Activated CD8-positive, alpha-beta memory T cell treated with anti-CD3 and anti-CD28 coated beads for 48 hours (primary cell): ENCODE measurements at regions not wholly inside any gene's neighbourhood (a gene's known extent, or its start where the extent isn't known, plus 50 kb on each side); places are given as distances from the start of the nearest gene placed in this dataset.
A peak's percentile ranks its signal among the peaks of the same experiment; 100 is the strongest.
"Not testable (repeated sequence)": the region's sequence is repeated elsewhere in the genome, so short reads cannot be mapped to it uniquely, and the experiment has no call there.

Experiments used
- DNase-seq, 3 experiments: peaks; one replicate each; pipeline ENCODE4 v3.0.0-alpha.2; 2020; ENCODE audit warnings: low read depth in 2 of 3, low spot score in 2 of 3

DNA sequence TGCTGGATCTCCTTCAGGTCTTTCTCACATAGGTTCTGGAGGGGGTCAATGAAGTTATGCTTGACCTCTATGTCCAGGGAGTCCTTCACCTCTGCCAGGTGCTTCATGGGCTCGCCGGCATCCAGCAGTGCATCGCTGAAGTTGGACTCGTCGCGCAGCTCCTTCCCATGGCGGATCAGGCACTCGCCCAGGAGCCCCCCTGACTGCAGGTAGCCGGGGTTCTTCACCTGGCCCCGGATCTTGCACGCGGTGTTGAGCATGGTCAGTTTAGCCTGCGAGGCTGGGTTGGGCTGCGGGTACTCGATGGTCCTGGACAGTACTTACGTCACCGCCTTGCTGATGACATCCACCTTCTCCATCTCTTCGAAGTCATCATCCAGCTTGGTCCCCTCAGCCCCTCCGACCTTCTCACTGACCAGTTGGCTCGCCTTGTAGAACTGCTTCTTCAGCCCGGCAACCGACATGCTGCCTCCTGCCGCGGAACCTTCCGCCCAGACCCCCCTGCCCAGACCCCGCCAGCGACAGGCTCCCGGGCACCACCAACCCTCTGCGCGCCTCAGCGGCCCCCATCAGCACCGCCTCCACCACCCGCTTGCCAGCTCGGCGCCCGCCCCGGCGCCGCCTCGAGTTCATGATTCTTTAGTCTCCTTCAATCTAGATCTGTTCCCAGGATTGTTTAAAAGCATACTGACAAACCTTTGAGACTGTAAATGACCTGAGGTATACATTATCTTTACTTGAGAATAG lies 99.8 kb downstream of the KPNA2 start:
- no peak for DNase-seq

DNA sequence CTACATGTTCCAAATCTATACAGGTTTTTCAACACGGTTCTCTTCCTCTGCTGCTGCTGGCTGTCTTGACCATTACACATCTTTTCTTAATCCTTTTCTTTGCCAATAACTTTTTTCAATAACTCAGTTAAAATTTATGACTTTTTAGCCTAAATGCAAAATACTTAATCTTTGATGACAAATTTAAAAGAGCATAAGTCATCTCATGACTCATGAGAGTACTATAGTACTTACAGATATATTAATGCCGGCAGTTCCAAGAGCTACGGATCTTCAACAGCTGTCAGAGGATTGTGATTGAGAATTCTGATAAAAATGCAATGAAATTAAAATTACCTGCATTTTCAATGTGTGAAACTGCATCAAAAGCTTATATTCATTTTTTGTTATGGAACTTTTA lies 105.5 kb downstream of the KPNA2 start:
- DNase-seq = no peak

DNA sequence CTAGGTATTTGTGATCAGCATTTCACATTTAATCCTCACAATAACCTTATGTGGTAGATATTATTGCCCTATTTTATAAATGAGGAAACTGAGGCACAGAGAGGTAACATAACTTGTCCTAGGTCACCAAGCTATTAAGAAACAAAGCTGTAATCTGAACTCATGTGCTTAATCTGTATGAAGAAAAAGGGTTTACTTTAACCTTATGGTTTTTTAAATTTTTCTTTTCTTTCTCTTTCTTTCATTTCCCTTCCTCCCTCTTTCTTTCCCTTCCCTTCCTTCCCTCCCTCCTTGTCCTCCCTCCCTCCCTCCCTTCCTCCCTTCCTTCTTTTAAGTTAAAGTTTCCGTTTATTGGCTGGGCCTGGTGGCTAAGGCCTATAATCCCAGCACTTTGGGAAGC lies 105.2 kb upstream of the AMZ2 start:
- no peak for DNase-seq

DNA sequence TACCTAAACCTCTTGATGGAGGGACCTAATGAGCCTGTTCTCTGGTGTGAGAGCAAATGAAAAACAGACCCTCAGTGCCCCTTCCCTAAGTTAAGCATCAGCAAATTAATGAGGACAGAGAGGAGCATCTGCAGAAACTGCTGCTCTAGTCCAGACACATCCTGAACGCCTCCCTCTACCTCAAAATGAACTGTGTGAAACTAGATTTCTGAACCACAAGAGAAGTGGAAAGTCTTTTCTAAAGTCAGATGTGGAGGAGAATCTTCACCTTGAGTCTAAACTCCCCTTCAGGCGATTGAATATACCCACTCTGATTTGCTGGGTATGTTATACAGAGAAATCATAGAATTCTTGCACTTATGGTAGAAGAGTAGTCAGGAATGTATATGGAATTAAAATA lies 104.4 kb upstream of the AMZ2 start:
- no peak for DNase-seq

DNA sequence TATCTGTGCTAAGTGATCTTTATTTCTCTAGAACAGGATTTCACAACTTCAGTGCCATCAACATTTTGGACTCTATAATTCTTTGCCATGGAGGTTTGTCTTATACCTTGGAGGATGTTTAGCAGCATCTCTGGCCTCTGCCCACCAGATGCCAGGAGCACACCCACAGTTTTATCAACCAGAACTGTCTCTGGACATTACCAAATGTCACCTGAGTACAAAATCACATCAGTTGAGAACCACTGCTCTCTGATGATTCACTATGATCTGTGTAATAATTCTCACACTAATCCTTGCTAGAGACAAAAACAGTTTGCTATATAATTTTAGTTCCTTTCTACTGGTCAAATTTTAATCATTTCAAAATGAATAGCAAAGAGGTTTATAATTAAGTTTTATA lies 102.8 kb upstream of the AMZ2 start:
- DNase-seq = no peak

DNA sequence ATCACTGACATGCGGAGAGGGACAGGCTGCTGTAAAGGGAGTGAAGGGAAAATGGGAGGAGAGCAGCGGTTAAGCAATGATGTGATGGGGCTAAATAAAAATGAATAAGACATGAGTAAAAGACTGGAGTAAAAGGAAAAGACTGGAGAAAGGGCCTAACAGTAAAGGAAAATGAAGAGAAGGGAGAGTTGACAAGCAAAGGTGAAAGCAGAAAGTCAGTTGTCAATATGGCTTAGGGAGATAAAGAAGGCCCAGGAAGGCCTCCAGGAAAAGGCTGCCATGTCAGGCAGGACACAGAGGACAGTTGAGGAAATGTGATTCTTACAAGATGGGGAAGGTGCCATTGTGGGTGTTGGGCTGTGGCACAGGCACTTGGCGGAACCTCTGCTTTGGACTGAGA lies 98.9 kb upstream of the AMZ2 start:
- DNase-seq = no peak

DNA sequence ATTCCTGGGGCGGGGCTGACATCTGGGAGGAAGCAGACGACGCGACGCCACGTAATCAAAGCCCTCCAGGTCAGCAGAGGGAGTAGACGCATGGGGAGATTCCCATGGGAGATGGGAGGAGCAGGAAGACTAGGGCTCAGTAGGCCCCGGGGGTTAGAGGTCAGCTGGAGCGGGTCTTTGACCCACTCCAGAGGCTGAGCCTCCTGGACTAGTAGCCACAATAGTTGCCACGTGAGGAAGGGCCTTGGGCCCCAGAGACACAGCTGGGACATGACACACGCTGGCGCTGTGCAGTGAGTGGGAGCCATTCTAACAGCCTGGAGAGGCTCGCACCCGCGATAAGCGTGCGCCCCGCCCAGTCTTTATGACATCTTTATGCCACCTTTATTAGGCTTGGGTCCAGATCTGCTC lies 95.7 kb upstream of the AMZ2 start:
- DNase-seq = no peak

DNA sequence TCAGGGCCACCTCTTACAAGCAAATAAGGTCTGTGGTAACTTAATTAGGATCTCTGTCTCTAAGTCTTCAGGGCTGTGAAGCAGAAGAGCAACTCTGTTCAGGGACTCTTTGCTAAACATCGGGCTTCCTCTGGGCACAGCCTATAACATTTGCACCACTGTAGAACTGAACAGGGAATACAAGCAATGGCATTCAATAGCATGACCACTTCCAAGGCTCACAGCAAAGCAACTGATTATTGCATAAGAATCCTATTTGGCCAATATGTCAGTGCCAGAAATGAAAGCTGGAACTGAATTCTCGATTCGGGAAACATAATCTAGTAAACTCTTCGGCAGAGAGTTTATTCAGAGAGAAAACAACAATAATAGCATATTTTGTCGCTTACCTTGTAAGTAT lies 92.2 kb upstream of the AMZ2 start:
- DNase-seq = no peak

DNA sequence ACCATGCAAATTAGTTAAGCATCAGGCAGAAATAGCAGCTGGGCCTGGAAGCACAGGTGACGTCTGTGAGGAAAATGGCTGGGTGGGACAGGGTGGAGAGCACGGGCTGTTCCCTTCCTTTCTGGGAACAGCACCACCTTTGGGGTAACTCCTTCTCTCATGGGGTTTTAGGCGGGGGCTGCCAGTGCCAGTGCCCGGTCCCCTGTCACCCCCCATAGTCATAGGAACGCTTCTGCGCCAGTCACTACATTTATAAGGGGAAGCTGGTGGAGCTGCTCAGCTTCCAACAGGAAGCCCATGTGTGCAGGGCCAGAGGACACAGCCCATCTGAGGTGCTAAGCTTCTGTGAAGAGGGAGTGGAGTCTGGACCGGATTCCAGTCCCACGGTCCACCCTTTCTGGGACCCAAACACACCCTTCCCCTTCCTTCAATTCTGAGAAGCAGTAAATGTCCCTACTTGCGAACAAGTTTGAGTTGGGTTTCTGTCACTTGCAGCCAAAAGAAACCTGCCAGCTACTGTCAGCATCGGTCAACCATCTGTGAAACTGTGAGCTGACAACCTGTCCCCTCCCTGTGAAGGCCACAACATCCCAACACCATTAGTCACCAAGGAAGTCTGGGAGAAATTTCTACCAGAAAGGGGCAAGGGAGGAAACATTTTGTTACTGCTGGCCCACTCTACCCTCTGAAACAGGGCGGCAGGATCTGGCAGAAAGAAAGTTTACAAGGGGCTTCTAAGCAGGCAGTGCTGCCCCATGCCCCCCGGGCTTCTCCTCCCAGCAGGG lies 86.0 kb upstream of the AMZ2 start:
- no peak for DNase-seq

DNA sequence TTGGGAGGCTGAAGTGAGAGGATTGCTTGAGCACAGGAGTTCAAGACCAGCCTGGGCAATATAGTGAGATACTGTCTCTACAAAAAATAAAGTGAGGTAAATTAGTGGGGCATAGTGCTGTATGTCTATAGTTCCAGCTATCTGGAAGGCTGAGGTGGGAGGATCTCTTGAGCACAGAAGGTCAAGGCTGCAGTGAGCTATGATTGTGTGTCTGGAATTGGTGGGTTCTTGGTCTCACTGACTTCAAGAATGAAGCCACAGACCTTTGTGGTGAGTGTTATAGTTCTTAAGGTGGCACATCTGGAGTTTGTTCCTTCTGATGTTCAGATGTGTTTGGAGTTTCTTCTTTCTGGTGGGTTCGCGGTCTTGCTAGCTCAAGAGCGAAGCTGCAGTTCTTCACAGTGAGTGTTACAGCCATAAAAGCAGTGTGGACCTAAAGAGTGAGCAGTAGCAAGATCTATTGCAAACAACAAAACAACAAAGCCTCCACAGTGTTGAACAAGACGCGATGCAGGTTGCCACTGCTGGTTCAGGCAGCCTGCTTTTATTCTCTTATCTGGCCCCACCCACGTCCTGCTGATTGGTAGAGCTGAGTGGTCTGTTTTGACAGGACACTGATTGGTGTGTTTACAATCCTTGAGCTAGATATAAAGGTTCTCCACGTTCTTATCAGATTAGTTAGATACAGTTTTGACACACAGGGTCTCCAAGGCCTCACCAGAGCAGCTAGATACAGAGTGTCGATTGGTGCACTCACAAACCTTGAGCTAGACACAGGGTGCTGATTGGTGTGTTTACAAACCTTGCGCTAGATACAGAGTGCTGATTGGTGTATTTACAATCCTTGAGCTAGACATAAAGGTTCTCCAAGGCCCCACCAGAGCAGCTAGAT lies 79.3 kb upstream of the AMZ2 start:
- not testable (repeated sequence) for DNase-seq

DNA sequence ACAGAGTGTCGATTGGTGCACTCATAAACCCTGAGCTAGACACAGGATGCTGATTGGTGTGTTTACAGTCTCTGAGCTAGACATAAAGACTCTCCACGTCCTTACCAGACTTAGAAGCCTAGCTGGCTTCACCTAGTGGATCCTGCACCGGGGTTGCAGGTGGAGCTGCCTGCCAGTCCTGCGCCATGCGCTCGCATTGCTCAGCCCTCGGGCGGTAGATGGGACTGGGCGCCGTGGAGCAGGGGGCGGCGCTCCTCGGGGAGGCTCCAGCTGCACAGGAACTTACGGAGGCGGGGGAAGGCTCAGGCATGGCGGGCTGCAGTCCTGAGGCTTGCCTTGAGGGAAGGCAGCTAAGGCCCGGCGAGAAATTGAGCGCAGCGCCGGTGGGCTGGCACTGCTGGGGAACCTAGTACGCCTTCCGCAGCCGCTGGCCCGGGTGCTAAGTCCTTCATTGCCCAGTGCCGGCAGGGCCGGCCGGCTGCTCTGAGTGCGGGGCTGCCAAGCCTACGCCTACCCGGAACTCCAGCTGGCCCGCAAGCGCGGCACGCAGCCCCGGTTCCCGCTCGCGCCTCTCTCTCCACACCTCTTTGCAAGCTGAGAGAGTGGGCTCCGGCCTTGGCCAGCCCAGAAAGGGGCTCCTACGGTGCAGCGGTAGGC lies 78.5 kb upstream of the AMZ2 start:
- not testable (repeated sequence) for DNase-seq

DNA sequence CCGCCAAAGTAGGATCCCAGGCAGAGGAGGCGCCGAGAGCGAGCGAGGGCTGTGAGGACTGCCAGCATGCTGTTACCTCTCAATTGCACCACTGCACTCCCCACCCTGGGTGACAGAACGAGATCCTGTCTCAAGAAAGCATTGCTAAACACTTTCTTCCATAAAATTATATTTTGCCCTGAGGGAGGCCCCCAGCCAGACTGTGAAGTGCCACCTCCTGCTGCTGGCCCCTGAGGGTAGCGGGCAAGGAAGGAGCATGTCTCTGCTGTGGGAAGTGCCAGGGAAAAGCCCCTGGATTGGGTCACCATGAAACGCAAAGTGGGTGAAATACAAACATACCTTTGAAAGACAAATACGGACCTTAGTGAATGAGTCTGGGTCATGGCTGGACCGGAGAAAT lies 78.0 kb upstream of the AMZ2 start:
- no peak for DNase-seq

DNA sequence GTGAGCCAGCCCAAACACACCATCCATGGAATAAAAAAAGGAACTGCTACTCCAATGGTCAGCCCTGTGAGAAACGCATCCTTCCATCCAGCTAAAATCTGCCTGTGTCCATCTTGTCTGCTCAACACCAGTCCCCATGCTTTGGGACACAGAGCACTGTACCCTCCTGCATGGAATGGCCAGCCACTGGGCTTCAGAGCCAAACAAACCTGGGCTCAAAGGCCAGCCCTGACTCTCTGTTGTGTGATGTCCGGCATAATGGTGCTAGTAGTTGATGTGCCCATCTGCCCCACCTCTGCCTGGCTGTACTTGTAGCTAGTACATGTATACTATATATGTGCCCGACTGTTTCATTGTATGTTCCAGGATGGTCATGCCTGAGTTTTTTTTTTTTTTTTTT lies 77.6 kb upstream of the AMZ2 start:
- DNase-seq = no peak

DNA sequence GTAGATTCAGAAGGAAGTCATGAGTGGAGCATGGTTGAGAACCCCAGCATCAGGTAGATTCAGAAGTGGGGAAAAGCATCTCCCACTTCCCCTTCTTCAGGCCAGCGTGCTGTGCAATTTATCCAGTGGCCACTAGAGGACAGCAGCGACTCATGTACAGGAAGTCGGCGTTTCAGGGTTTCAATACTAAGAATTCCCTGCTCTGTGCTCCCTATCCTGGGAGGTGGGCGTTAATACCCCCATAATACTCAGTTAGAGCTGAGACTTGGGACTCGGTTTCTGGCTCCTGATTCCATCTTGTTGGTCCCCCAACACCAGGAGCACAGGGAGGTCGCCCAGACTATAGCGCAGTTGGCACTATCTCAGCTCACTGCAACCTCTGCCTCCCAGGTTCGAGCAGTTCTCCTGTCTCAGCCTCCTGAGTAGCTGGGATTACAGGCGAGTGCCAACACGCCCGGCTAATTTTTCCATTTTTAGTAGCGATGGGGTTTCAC lies 75.3 kb upstream of the AMZ2 start:
- peak in 2 of 3 experiments; percentile 45 to 56 for DNase-seq

DNA sequence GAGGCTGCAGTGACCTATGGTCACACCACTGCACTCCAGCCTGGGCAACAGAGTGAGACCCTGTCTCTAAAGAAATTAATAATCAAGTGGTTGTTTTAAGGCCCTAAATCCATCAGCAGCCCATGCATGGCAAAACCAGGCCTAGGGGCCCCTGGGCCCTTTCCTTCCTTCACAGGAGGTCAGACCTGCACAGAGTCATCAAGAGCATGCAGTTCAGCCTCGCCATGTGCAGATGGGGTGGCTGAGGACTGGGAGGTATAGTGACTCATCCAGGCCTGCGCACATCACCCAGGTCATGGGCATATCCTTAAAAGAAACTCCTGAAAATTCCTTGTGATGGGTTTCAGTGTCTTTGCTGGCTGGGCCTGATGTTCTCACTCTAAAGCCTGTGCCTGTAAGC lies 72.4 kb upstream of the AMZ2 start:
- no peak for DNase-seq

DNA sequence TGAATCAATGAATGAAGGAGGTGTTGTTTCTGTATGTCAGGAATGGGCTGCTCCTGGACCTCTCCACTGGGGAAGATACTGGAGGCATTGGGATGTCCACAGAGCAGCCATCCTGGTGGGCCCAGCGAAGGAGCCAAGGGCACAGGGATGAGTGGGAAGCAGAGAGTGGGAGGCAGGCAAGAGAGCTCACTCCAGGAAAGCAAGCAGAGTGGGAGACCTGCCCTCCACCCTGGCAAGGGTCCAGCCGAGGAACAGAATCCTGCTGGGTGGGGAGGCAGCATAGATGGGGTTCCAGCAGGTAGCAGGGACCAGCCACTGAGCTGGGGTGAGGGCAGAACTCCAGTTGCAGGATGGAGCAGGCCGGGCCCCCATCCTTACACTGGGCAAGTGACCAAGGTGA lies 71.9 kb upstream of the AMZ2 start:
- no peak for DNase-seq

DNA sequence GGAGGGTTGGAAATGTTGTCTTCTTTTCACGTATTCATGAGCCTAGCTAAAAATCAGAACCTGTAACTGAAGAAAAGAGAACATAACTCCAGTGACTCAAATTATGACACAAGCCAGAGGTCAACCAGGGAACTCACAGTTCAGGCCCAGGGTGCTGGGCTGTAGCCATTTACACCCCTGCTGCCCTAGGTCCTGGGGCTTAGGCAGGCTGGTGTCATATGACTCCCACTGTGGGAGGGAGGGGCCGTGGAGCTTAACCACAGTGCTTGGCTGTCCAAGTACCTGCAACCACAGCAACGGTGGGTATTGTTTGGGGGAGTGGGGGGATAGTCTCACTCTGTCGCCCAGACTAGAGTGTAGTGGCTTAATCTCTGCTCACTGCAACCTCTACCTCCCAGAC lies 71.1 kb upstream of the AMZ2 start:
- no peak for DNase-seq

DNA sequence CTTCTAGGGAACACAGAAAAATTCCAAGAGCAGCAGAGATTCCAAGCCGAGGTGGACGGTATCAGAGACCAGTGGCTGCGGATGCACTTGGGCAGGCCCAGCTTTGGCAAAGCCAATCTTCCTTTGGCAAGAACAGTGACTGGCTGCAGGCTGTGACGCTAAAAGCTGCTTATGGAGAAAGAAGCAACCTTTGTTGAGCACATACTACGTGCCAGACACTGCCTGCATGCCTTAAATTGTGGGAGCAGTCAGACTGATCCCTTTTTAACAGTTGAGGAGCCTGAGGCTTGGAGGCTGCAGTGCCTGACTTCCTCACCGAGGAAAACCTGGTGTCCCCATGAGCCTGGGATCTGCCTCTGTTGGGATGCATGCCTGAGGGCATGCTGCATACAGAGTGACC lies 69.0 kb upstream of the AMZ2 start:
- DNase-seq = no peak

DNA sequence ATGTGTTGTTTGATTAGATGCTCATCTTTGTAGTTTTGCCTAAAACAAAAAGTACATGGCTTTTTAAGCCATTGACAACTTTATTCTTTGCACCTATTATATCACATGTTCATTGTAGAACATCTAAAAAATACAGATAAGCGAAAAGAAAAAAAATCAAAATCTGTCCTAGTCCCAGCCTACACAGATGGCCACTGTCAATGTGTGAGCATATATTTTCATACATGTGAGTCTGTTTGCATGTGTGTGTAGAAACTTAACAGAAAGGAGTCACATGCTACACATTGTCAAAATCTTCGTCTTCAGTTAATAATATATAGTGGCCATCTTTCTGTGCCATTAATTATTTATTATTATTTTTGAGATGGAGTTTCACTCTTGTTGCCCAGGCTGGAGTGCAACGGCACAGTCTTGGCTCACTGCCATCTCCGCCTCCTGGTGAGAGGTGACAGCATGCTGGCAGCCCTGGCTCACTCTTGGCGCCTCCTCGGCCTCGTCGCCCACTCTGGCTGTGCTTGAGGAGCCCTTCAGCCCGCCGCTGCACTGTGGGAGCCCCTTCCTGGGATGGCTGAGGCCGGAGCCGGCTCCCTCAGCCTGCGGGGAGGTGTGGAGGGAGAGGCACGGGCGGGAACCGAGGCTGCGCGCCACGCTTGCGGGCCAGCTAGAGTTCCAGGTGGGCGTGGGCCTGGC lies 68.5 kb upstream of the AMZ2 start:
- DNase-seq = no peak

DNA sequence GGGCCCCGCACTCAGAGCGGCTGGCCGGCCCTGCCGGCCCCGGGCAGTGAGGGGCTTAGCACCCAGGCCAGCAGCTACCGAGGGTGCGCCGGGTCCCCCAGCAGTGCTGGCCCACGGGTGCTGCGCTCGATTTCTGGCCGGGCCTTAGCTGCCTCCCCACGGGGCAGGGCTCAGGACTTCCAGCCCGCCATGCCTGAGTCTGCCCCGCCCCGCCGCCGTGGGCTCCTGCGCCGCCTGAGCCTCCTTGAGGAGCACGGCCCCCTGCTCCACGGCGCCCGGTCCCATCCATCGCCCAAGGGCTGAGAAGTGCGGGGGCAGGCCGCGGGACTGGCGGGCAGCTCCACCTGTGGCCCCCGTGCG lies 67.9 kb upstream of the AMZ2 start:
- no peak for DNase-seq

DNA sequence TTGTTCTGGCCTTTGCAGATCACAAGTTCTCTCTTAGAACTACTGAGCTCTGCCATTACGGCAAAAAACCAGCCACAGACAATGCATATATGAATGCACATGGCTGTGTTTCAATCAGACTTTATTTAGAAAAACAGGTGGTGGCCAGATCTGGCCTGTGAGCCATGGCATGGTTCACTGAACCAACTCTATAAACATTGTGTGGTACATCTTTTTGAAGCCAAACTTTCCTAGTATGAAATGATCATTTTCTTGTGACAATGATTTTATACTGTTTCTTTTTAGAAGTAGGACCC lies 65.9 kb upstream of the AMZ2 start:
- DNase-seq = no peak
